Stomach (tissue), 4 donors: ENCODE measurements at regions not wholly inside any gene's neighbourhood (a gene's known extent, or its start where the extent isn't known, plus 50 kb on each side); places are given as distances from the start of the nearest gene placed in this dataset.

Source experiments
- EP300 ChIP-seq: sonication (generic); formaldehyde crosslinking; IDR thresholded peaks from one replicate; pipeline ENCODE4 v1.6.1; 2017; ENCODE audit warnings: antibody characterized with exemption
- POLR2A ChIP-seq, 4 donors: fragments of 450-650 bp; IDR thresholded peaks; one replicate each; pipeline ENCODE4 v1.6.1; 2016; ENCODE audit warnings: antibody characterized with exemption in 4 of 4, control low read depth in 2 of 4, mild to moderate bottlenecking in 1 of 4, moderate library complexity in 1 of 4
- POLR2AphosphoS5 ChIP-seq, 3 donors: sonication (generic); formaldehyde crosslinking; IDR thresholded peaks; one replicate each; pipeline ENCODE4 v1.6.1; 2016; ENCODE audit warnings: antibody characterized with exemption in 3 of 3
- TF ChIP-seq, protein P1 (sequence below), 7 experiments: fragments of 450-650 bp in 4 of 7; fragments of 200-600 bp in 3 of 7; sonication (generic) in 3 of 7; IDR thresholded peaks; one replicate each; pipeline ENCODE4 v1.5.1; 2016 to 2019; ENCODE audit warnings: antibody characterized with exemption in 7 of 7, control low read depth in 2 of 7, mild to moderate bottlenecking in 1 of 7

DNA sequence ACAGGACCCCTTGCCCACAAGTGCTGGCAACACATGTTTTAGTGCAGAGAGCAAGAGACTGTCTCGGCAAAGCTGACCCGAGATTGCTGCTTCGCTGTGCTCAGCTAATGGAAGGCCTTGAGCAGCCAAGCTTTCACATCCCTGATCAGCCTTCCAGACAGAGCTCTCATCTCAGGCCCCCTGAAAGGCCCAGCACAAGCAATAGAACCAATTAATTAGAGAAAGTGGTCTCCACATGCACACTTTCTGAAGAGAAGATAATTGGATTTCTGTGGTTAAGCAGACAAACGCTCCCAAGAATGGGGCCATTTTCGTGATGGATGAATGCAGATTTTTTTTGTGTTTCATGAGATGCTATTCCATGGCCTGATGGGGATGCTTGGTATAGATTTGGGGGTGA, 174.9 kb downstream of the NSG2 start:
- TF ChIP-seq, protein P1, sequence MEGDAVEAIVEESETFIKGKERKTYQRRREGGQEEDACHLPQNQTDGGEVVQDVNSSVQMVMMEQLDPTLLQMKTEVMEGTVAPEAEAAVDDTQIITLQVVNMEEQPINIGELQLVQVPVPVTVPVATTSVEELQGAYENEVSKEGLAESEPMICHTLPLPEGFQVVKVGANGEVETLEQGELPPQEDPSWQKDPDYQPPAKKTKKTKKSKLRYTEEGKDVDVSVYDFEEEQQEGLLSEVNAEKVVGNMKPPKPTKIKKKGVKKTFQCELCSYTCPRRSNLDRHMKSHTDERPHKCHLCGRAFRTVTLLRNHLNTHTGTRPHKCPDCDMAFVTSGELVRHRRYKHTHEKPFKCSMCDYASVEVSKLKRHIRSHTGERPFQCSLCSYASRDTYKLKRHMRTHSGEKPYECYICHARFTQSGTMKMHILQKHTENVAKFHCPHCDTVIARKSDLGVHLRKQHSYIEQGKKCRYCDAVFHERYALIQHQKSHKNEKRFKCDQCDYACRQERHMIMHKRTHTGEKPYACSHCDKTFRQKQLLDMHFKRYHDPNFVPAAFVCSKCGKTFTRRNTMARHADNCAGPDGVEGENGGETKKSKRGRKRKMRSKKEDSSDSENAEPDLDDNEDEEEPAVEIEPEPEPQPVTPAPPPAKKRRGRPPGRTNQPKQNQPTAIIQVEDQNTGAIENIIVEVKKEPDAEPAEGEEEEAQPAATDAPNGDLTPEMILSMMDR (IDR thresholded peaks at IDR 0.05): no peak
- TF ChIP-seq POLR2AphosphoS5 (IDR thresholded peaks at IDR 0.05) (no peak), EP300 (no peak), POLR2A (IDR thresholded peaks at IDR 0.05) (no peak)
